ENCODE measurements at regions not wholly inside any gene's neighbourhood (a gene's known extent, or its start where the extent isn't known, plus 50 kb on each side); places are given as distances from the start of the nearest gene placed in this dataset.

DNA sequence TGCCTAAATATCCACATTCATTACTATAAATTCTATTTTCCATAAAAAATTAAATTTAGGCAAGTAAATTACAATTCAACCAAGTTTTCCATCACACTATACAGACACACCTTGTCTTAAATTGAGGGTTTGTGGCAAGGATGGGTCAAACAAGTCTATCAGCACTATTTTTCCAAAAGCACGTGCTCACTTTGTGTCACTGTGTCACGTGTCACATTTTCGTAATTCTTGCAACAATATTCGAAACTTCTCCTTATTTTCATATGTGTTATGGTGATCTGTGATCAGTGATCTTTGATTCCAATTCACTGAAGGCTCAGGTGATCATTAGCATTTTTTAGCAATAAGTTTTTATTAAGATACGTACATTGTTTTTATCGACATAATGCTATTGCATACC is 323.3 kb upstream of the CNTN4 start:
- no peak overlapping the region for H3K4me3 ChIP-seq (ENCODE audit: low read length)
- no peak for DNase-seq (ENCODE audit: low read depth)
- TF ChIP-seq, protein P1, sequence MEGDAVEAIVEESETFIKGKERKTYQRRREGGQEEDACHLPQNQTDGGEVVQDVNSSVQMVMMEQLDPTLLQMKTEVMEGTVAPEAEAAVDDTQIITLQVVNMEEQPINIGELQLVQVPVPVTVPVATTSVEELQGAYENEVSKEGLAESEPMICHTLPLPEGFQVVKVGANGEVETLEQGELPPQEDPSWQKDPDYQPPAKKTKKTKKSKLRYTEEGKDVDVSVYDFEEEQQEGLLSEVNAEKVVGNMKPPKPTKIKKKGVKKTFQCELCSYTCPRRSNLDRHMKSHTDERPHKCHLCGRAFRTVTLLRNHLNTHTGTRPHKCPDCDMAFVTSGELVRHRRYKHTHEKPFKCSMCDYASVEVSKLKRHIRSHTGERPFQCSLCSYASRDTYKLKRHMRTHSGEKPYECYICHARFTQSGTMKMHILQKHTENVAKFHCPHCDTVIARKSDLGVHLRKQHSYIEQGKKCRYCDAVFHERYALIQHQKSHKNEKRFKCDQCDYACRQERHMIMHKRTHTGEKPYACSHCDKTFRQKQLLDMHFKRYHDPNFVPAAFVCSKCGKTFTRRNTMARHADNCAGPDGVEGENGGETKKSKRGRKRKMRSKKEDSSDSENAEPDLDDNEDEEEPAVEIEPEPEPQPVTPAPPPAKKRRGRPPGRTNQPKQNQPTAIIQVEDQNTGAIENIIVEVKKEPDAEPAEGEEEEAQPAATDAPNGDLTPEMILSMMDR (conservative IDR thresholded peaks at IDR 0.05; ENCODE audit: low read depth, low read length): no peak

DNA sequence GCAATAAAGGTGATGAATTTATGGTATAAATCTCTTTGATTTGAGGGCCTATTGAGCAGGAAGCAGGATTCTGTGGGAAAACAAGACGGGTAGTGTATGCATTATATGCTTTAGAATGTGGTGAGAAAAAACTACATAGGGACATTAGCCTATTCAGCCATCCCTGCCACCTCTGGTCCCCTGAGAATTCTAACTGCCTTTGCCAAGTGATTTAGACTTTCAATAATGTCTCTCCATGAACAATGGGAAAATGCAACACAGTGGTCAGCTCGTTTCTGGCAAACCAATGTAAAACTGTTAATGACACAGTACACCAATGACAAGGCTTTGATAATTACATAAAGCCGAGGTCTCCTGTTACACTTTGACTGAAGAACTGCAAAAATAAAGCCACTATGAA is 314.7 kb upstream of the CNTN4 start:
- no peak overlapping the region for H3K4me3 ChIP-seq (ENCODE audit: low read length)
- TF ChIP-seq, protein P1 (conservative IDR thresholded peaks at IDR 0.05; ENCODE audit: low read depth, low read length): no peak
- DNase-seq (ENCODE audit: low read depth): no peak

DNA sequence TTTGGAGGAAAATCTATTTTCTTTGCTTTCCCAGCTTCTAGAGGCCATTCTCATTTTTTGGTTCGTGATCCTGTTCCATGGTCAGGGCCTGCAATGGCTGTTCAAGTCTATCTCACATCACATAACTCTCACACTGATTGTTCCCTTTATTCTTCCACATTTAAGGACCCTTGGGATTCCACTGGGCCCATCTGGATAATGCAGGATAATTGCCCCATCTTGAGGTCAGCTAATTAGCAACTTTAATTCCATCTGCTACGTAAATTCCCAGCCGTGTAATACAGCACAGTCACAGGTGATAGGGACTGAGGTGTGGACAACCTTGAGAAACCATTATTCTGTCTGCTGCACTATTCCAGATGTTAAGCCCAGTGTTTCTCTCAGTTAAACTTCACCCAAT is 311.6 kb upstream of the CNTN4 start:
- TF ChIP-seq, protein P1 (conservative IDR thresholded peaks at IDR 0.05; ENCODE audit: low read depth, low read length): no peak
- no peak overlapping the region for H3K4me3 ChIP-seq (ENCODE audit: low read length)

DNA sequence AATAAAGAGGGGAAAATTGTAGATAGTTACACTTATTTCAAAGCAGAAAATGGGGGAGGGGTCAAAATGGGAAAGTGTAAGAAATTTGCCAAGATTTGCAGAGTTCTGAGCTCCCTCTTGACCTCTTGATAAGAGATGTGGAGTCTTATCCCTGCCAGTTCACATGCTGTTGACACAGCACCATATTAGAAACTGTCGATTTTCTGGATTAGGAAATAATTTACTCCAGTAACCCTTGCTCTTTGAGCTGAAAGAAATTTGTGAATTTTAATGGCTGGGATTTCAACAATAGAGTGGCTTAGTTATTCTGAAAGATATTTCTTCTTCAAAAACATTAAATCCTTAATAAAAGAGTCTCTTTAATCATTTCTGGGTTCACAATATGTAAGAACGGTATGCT is 306.2 kb upstream of the CNTN4 start:
- DNase-seq (ENCODE audit: low read depth): no peak
- TF ChIP-seq, protein P1 (conservative IDR thresholded peaks at IDR 0.05; ENCODE audit: low read depth, low read length): no peak
- no peak overlapping the region for H3K4me3 ChIP-seq (ENCODE audit: low read length)

More for the DNA sequence above, 311.6 kb upstream of the CNTN4 start:
- DNase-seq (ENCODE audit: low read depth): no peak

DNA sequence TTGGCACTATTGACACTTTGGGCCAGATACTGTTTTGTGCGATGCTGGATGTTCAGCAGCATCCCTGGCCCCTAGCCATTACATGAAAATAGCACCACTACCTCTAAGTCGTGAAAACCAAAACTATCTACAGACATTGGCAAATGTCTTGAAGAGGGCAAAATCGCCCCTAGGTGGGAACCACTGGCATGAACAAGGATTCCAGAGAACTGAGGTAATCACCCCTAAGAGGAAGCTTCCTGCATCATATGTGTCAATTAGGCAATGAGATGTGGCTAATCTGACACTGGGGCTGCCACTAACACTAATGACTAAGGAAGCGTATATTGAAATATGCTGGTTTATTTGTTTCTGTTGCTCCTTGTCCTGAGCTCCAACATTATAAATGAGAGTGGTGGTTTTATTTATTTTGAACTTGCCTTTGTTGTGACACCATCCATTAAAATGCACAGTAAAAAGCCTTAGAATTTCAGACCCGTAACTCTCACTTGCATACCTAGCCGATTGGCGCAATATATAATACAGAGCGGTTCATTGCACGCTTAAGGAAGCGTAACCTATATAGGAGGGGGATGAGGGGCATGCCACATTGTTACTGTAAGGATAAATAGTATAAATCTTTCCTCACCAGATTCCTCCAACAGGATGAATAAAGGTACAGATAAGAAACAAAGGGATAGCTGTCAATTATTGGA is 299.8 kb upstream of the CNTN4 start:
- DNase-seq (ENCODE audit: low read depth): no peak
- H3K4me3 ChIP-seq (ENCODE audit: low read length): no peak overlapping the region
- TF ChIP-seq, protein P1 (conservative IDR thresholded peaks at IDR 0.05; ENCODE audit: low read depth, low read length): no peak

DNA sequence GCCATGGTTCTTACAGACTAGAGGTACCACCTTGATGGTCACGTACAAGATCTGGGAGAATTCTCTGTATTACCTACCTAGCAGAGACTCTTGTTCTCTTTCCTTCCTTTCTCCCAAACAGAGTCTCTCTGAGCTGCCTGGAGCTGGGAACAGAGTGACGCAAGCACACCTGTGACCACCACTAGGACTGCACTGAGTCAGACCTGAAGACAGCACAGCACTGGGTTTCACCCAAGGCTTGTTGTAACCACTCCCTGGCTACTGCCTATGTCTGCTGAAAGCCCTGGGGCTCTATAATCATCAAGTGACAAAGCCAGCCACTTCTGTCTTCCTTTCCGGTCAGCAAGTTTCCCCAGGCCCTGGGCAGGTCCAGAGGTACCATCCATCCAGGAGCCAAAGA is 293.3 kb upstream of the CNTN4 start:
- no peak for DNase-seq (ENCODE audit: low read depth)
- no peak overlapping the region for H3K4me3 ChIP-seq (ENCODE audit: low read length)
- TF ChIP-seq, protein P1 (conservative IDR thresholded peaks at IDR 0.05; ENCODE audit: low read depth, low read length): no peak

DNA sequence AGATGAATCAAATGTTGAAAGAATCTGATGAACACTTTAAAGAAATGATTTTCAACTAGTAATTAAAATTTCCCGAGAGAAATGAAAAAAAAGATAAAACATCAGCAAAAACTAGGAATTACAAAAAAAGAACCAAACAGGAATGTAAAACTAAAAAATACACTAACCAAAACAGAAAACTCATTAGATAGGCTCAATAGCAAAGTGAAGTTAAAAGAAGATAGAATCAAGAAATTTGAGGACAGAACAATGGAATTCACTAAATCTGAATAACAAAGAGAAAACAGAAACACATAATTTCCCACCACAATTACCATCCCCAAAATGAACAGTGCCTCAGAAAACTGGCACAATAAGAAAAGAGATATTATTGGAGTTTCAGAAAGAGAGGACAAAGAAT is 290.1 kb upstream of the CNTN4 start:
- TF ChIP-seq, protein P1 (conservative IDR thresholded peaks at IDR 0.05; ENCODE audit: low read depth, low read length): no peak
- no peak for DNase-seq (ENCODE audit: low read depth)
- no peak overlapping the region for H3K4me3 ChIP-seq (ENCODE audit: low read length)

Data from retinal pigment epithelial cell (primary cell).